ENCODE measurements at regions not wholly inside any gene's neighbourhood (a gene's known extent, or its start where the extent isn't known, plus 50 kb on each side); places are given as distances from the start of the nearest gene placed in this dataset.

- 87% methylated on average over 2 of the region's 2 CpGs for WGBS
- Histone ChIP-seq H3K27me3 (ENCODE audit: control insufficient read depth in 2 of 2, insufficient read depth in 1 of 2, low read length in 1 of 2) (no peaks in the 10 kb centered on the region), H3K36me3 (ENCODE audit: control insufficient read depth in 2 of 2, insufficient read depth in 2 of 2, low read length in 1 of 2) (no peaks in the 10 kb centered on the region)
Measured at GRCh38 chr18:60826346-60826745, 453.8 kb upstream of the MC4R start.

GRCh38 chr18:60831971-60832370 is 459.4 kb upstream of the MC4R start:
- 96% methylated on average over 1 of the region's 1 CpG for WGBS
- DNase-seq (ENCODE audit: low read depth in 6 of 9, low spot score in 9 of 9), result no peak
- no peak overlapping the region for H3K4me3 ChIP-seq (ENCODE audit: low read length in 2 of 2)

More at GRCh38 chr18:60826346-60826745, 453.8 kb upstream of the MC4R start:
- no peak for DNase-seq (ENCODE audit: low read depth in 6 of 9, low spot score in 9 of 9)
- H3K9me3 ChIP-seq (ENCODE audit: control insufficient read depth in 2 of 2, insufficient read depth in 1 of 2, low read length in 1 of 2), result no peaks in the 10 kb centered on the region
- H3K27ac ChIP-seq (ENCODE audit: low read depth in 1 of 2, low read length in 1 of 2), result no peak overlapping the region
- no peaks in the 10 kb centered on the region for H3K4me1 ChIP-seq (ENCODE audit: control insufficient read depth in 2 of 2, insufficient read depth in 2 of 2, low read length in 2 of 2)
- no peak overlapping the region for H3K4me3 ChIP-seq (ENCODE audit: low read length in 2 of 2)

GRCh38 chr18:60838677-60839076 is 466.1 kb upstream of the MC4R start:
- DNase-seq (ENCODE audit: low read depth in 6 of 9, low spot score in 9 of 9), result no peak
- no peaks in the 10 kb centered on the region for H3K4me1 ChIP-seq (ENCODE audit: control insufficient read depth in 2 of 2, insufficient read depth in 2 of 2, low read length in 2 of 2)
- no peaks in the 10 kb centered on the region for H3K9me3 ChIP-seq (ENCODE audit: control insufficient read depth in 2 of 2, insufficient read depth in 1 of 2, low read length in 1 of 2)
- no peak overlapping the region for H3K27ac ChIP-seq (ENCODE audit: low read depth in 1 of 2, low read length in 1 of 2)
- no peaks in the 10 kb centered on the region for H3K27me3 ChIP-seq (ENCODE audit: control insufficient read depth in 2 of 2, insufficient read depth in 1 of 2, low read length in 1 of 2)
- H3K36me3 ChIP-seq (ENCODE audit: control insufficient read depth in 2 of 2, insufficient read depth in 2 of 2, low read length in 1 of 2), result no peaks in the 10 kb centered on the region
- H3K4me3 ChIP-seq (ENCODE audit: low read length in 2 of 2), result no peak overlapping the region

More at GRCh38 chr18:60831971-60832370, 459.4 kb upstream of the MC4R start:
- H3K36me3 ChIP-seq (ENCODE audit: control insufficient read depth in 2 of 2, insufficient read depth in 2 of 2, low read length in 1 of 2), result no peaks in the 10 kb centered on the region
- H3K4me1 ChIP-seq (ENCODE audit: control insufficient read depth in 2 of 2, insufficient read depth in 2 of 2, low read length in 2 of 2), result no peaks in the 10 kb centered on the region
- H3K9me3 ChIP-seq (ENCODE audit: control insufficient read depth in 2 of 2, insufficient read depth in 1 of 2, low read length in 1 of 2), result no peaks in the 10 kb centered on the region
- no peak overlapping the region for H3K27ac ChIP-seq (ENCODE audit: low read depth in 1 of 2, low read length in 1 of 2)
- H3K27me3 ChIP-seq (ENCODE audit: control insufficient read depth in 2 of 2, insufficient read depth in 1 of 2, low read length in 1 of 2), result no peaks in the 10 kb centered on the region

- no peak for DNase-seq (ENCODE audit: low read depth in 6 of 9, low spot score in 9 of 9)
- Histone ChIP-seq H3K4me1 (ENCODE audit: control insufficient read depth in 2 of 2, insufficient read depth in 2 of 2, low read length in 2 of 2) (no peaks in the 10 kb centered on the region), H3K9me3 (ENCODE audit: control insufficient read depth in 2 of 2, insufficient read depth in 1 of 2, low read length in 1 of 2) (no peaks in the 10 kb centered on the region), H3K4me3 (ENCODE audit: low read length in 2 of 2) (no peak overlapping the region), H3K27ac (ENCODE audit: low read depth in 1 of 2, low read length in 1 of 2) (no peak overlapping the region), H3K27me3 (ENCODE audit: control insufficient read depth in 2 of 2, insufficient read depth in 1 of 2, low read length in 1 of 2) (no peaks in the 10 kb centered on the region), H3K36me3 (ENCODE audit: control insufficient read depth in 2 of 2, insufficient read depth in 2 of 2, low read length in 1 of 2) (no peaks in the 10 kb centered on the region)
- 90% methylated on average over 6 of the region's 6 CpGs for WGBS
Measured at GRCh38 chr18:60846396-60846795, 473.8 kb upstream of the MC4R start.

GRCh38 chr18:60847517-60847916 is 474.9 kb upstream of the MC4R start:
- no peak for DNase-seq (ENCODE audit: low read depth in 6 of 9, low spot score in 9 of 9)
- Histone ChIP-seq H3K9me3 (ENCODE audit: control insufficient read depth in 2 of 2, insufficient read depth in 1 of 2, low read length in 1 of 2) (no peaks in the 10 kb centered on the region), H3K27ac (ENCODE audit: low read depth in 1 of 2, low read length in 1 of 2) (no peak overlapping the region), H3K4me3 (ENCODE audit: low read length in 2 of 2) (no peak overlapping the region), H3K27me3 (ENCODE audit: control insufficient read depth in 2 of 2, insufficient read depth in 1 of 2, low read length in 1 of 2) (no peaks in the 10 kb centered on the region), H3K36me3 (ENCODE audit: control insufficient read depth in 2 of 2, insufficient read depth in 2 of 2, low read length in 1 of 2) (no peaks in the 10 kb centered on the region), H3K4me1 (ENCODE audit: control insufficient read depth in 2 of 2, insufficient read depth in 2 of 2, low read length in 2 of 2) (no peaks in the 10 kb centered on the region)
- 59% methylated on average over 3 of the region's 3 CpGs for WGBS

- H3K4me1 ChIP-seq (ENCODE audit: control insufficient read depth in 2 of 2, insufficient read depth in 2 of 2, low read length in 2 of 2), result no peaks in the 10 kb centered on the region
- H3K4me3 ChIP-seq (ENCODE audit: low read length in 2 of 2), result no peak overlapping the region
- H3K27me3 ChIP-seq (ENCODE audit: control insufficient read depth in 2 of 2, insufficient read depth in 1 of 2, low read length in 1 of 2), result no peaks in the 10 kb centered on the region
- no peaks in the 10 kb centered on the region for H3K36me3 ChIP-seq (ENCODE audit: control insufficient read depth in 2 of 2, insufficient read depth in 2 of 2, low read length in 1 of 2)
- DNase-seq (ENCODE audit: low read depth in 6 of 9, low spot score in 9 of 9), result no peak
- no peak overlapping the region for H3K27ac ChIP-seq (ENCODE audit: low read depth in 1 of 2, low read length in 1 of 2)
- no peaks in the 10 kb centered on the region for H3K9me3 ChIP-seq (ENCODE audit: control insufficient read depth in 2 of 2, insufficient read depth in 1 of 2, low read length in 1 of 2)
Measured at GRCh38 chr18:60861575-60861974, 471.7 kb upstream of the CDH20 start.

GRCh38 chr18:60862988-60863387 is 470.2 kb upstream of the CDH20 start:
- H3K36me3 ChIP-seq (ENCODE audit: control insufficient read depth in 2 of 2, insufficient read depth in 2 of 2, low read length in 1 of 2), result no peaks in the 10 kb centered on the region
- 95% methylated on average over 3 of the region's 3 CpGs for WGBS
- DNase-seq (ENCODE audit: low read depth in 6 of 9, low spot score in 9 of 9), result no peak

GRCh38 chr18:60865801-60866200 is 467.4 kb upstream of the CDH20 start:
- Histone ChIP-seq H3K27ac (ENCODE audit: low read depth in 1 of 2, low read length in 1 of 2) (no peak overlapping the region), H3K27me3 (ENCODE audit: control insufficient read depth in 2 of 2, insufficient read depth in 1 of 2, low read length in 1 of 2) (no peaks in the 10 kb centered on the region), H3K36me3 (ENCODE audit: control insufficient read depth in 2 of 2, insufficient read depth in 2 of 2, low read length in 1 of 2) (no peaks in the 10 kb centered on the region), H3K4me1 (ENCODE audit: control insufficient read depth in 2 of 2, insufficient read depth in 2 of 2, low read length in 2 of 2) (no peaks in the 10 kb centered on the region), H3K4me3 (ENCODE audit: low read length in 2 of 2) (no peak overlapping the region), H3K9me3 (ENCODE audit: control insufficient read depth in 2 of 2, insufficient read depth in 1 of 2, low read length in 1 of 2) (no peaks in the 10 kb centered on the region)
- 89% methylated on average over 2 of the region's 2 CpGs for WGBS
- peak in 1 of 9 donors; percentile 3 for DNase-seq (ENCODE audit: low read depth in 6 of 9, low spot score in 9 of 9)

More at GRCh38 chr18:60862988-60863387, 470.2 kb upstream of the CDH20 start:
- H3K9me3 ChIP-seq (ENCODE audit: control insufficient read depth in 2 of 2, insufficient read depth in 1 of 2, low read length in 1 of 2), result no peaks in the 10 kb centered on the region
- no peaks in the 10 kb centered on the region for H3K27me3 ChIP-seq (ENCODE audit: control insufficient read depth in 2 of 2, insufficient read depth in 1 of 2, low read length in 1 of 2)
- no peak overlapping the region for H3K4me3 ChIP-seq (ENCODE audit: low read length in 2 of 2)
- H3K4me1 ChIP-seq (ENCODE audit: control insufficient read depth in 2 of 2, insufficient read depth in 2 of 2, low read length in 2 of 2), result no peaks in the 10 kb centered on the region
- H3K27ac ChIP-seq (ENCODE audit: low read depth in 1 of 2, low read length in 1 of 2), result no peak overlapping the region

GRCh38 chr18:60870261-60871153 is 462.7 kb upstream of the CDH20 start:
- Histone ChIP-seq H3K4me1 (ENCODE audit: control insufficient read depth in 2 of 2, insufficient read depth in 2 of 2, low read length in 2 of 2) (no peaks in the 10 kb centered on the region), H3K27ac (ENCODE audit: low read depth in 1 of 2, low read length in 1 of 2) (no peak overlapping the region), H3K4me3 (ENCODE audit: low read length in 2 of 2) (no peak overlapping the region), H3K27me3 (ENCODE audit: control insufficient read depth in 2 of 2, insufficient read depth in 1 of 2, low read length in 1 of 2) (no peaks in the 10 kb centered on the region), H3K9me3 (ENCODE audit: control insufficient read depth in 2 of 2, insufficient read depth in 1 of 2, low read length in 1 of 2) (no peaks in the 10 kb centered on the region), H3K36me3 (ENCODE audit: control insufficient read depth in 2 of 2, insufficient read depth in 2 of 2, low read length in 1 of 2) (no peaks in the 10 kb centered on the region)
- 84% methylated on average over 2 of the region's 2 CpGs for WGBS
- no peak for DNase-seq (ENCODE audit: low read depth in 6 of 9, low spot score in 9 of 9)
